Keratinocyte (primary cell): ENCODE measurements at regions not wholly inside any gene's neighbourhood (a gene's known extent, or its start where the extent isn't known, plus 50 kb on each side); places are given as distances from the start of the nearest gene placed in this dataset.

Source experiments
- DNase-seq: peaks from one replicate; pipeline ENCODE4 v3.0.0-alpha.2; 2011; ENCODE audit warnings: low read depth, missing footprints, low spot score
- FAIRE-seq: peaks from 2 replicates; lab custom pipeline; 2011; peaks lifted over from hg19 to GRCh38; lab: Jason Lieb, UNC
- H2AFZ ChIP-seq: 2 replicates; pipeline ENCODE4 v1.6.0; 2012; ENCODE audit warnings: low read length, control low read depth, inconsistent platforms; ENCODE audit not compliant: control insufficient read depth
- H3K27ac ChIP-seq: 2 replicates; pipeline ENCODE4 v1.5.1; 2011; ENCODE audit warnings: low read length; ENCODE audit not compliant: control insufficient read depth, insufficient read depth
- H3K27me3 ChIP-seq: 3 replicates; pipeline ENCODE4 v1.6.0; 2011; ENCODE audit warnings: low read length; ENCODE audit not compliant: control insufficient read depth, insufficient read depth; ENCODE audit errors: extremely low read depth
- H3K36me3 ChIP-seq, 2 experiments: 2 replicates in 1 of 2; 3 replicates in 1 of 2; pipeline ENCODE4 v1.5.1; 2011; ENCODE audit warnings: low read length in 2 of 2, mild to moderate bottlenecking in 1 of 2; ENCODE audit not compliant: control insufficient read depth in 2 of 2, insufficient read depth in 2 of 2; ENCODE audit errors: extremely low read depth in 1 of 2
- H3K4me1 ChIP-seq: 3 replicates; pipeline ENCODE4 v1.5.1; 2011; ENCODE audit warnings: low read length; ENCODE audit not compliant: control insufficient read depth, insufficient read depth; ENCODE audit errors: extremely low read depth
- H3K4me2 ChIP-seq: 3 replicates; pipeline ENCODE4 v1.6.0; 2011; ENCODE audit warnings: low read depth, low read length; ENCODE audit not compliant: control insufficient read depth, insufficient read depth; ENCODE audit errors: extremely low read depth
- H3K4me3 ChIP-seq, 3 experiments: fragments of 200-600 bp in 1 of 3; sonication (generic) in 1 of 3; 2 replicates in 2 of 3; 3 replicates in 1 of 3; pipeline ENCODE4 v1.5.1; 2011 to 2016; ENCODE audit warnings: low read length in 3 of 3, mild to moderate bottlenecking in 3 of 3, control low read depth in 2 of 3, inconsistent platforms in 1 of 3, low read depth in 1 of 3, mixed read lengths in 1 of 3, mixed run types in 1 of 3, moderate library complexity in 1 of 3; ENCODE audit not compliant: control insufficient read depth in 2 of 3, insufficient read depth in 2 of 3; ENCODE audit errors: extremely low read depth in 1 of 3
- H3K79me2 ChIP-seq: 2 replicates; pipeline ENCODE4 v1.6.0; 2012; ENCODE audit warnings: low read length; ENCODE audit not compliant: control insufficient read depth, insufficient read depth
- H3K9ac ChIP-seq: 3 replicates; pipeline ENCODE4 v1.6.0; 2011; ENCODE audit warnings: low read length; ENCODE audit not compliant: control insufficient read depth, insufficient read depth; ENCODE audit errors: extremely low read depth
- H3K9me1 ChIP-seq: 3 replicates; pipeline ENCODE4 v1.6.0; 2011; ENCODE audit warnings: low read length; ENCODE audit not compliant: control insufficient read depth, insufficient read depth; ENCODE audit errors: extremely low read depth
- H3K9me3 ChIP-seq: 2 replicates; pipeline ENCODE4 v1.5.1; 2012; ENCODE audit warnings: low read depth, low read length; ENCODE audit not compliant: control insufficient read depth
- H4K20me1 ChIP-seq: 3 replicates; pipeline ENCODE4 v1.6.0; 2011; ENCODE audit warnings: low read length; ENCODE audit not compliant: control insufficient read depth, insufficient read depth; ENCODE audit errors: extremely low read depth
- EZH2 ChIP-seq: IDR thresholded peaks from one replicate; pipeline ENCODE4 v1.6.1; 2012; ENCODE audit warnings: inconsistent platforms, mild to moderate bottlenecking, low read length, moderate library complexity
- dilution Hi-C: fragments of 300-500 bp; cut with MboI; formaldehyde crosslinking; loops from one replicate; pipeline ENCODE4 v1.7.0; 2020; ENCODE audit warnings: low sequenced_read_pairs; ENCODE audit not compliant: extremely low pct_ligation_motif_present
- TF ChIP-seq, protein P1 (sequence below), 3 experiments: IDR thresholded peaks in 1 of 3; conservative IDR thresholded peaks in 1 of 3; optimal IDR thresholded peaks in 1 of 3; 2 replicates in 2 of 3; 3 replicates in 1 of 3; pipeline versions ENCODE3 to v1.5.1; 2011; ENCODE audit warnings: low read length in 3 of 3, mild to moderate bottlenecking in 3 of 3, moderate library complexity in 2 of 3, control low read depth in 1 of 3, inconsistent platforms in 1 of 3; ENCODE audit not compliant: insufficient read depth in 2 of 3; ENCODE audit errors: extremely low read depth in 1 of 3

DNA sequence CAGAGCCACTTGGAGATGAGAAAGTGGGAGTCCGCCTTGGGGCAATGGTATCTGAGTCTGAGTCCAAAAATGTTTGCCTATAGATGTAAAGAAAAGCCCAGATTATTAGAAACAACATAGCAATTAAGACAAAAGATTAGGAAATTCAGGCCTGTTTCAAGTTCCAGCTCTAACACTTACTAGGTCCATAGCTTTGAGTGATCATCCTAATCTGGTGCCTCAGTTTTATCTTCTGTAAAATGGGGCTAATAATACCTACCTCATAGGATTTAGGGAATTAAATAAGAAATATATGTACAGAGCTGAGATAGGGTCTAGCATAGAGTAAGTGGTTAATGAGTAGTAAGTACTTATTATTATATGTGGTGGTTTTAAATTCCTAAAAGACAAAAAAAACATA lies 58.6 kb upstream of the NLK start:
- H3K9me1 ChIP-seq, result no peaks in the 10 kb centered on the region
- H3K4me3 ChIP-seq, result no peak overlapping the region
- H3K27ac ChIP-seq, result no peak overlapping the region
- H3K9ac ChIP-seq, result no peak overlapping the region
- no peak for DNase-seq
- TF ChIP-seq EZH2, result no peak
- TF ChIP-seq, protein P1, sequence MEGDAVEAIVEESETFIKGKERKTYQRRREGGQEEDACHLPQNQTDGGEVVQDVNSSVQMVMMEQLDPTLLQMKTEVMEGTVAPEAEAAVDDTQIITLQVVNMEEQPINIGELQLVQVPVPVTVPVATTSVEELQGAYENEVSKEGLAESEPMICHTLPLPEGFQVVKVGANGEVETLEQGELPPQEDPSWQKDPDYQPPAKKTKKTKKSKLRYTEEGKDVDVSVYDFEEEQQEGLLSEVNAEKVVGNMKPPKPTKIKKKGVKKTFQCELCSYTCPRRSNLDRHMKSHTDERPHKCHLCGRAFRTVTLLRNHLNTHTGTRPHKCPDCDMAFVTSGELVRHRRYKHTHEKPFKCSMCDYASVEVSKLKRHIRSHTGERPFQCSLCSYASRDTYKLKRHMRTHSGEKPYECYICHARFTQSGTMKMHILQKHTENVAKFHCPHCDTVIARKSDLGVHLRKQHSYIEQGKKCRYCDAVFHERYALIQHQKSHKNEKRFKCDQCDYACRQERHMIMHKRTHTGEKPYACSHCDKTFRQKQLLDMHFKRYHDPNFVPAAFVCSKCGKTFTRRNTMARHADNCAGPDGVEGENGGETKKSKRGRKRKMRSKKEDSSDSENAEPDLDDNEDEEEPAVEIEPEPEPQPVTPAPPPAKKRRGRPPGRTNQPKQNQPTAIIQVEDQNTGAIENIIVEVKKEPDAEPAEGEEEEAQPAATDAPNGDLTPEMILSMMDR (optimal IDR thresholded peaks at IDR 0.05 in 1 of 3, IDR thresholded peaks at IDR 0.05 in 1 of 3, conservative IDR thresholded peaks at IDR 0.05 in 1 of 3; ENCODE audit: extremely low read depth in 1 of 3, insufficient read depth in 2 of 3, low read length in 3 of 3), result no peak
- no peaks in the 10 kb centered on the region for H4K20me1 ChIP-seq
- dilution Hi-C loops, result no loop called here
- no peak overlapping the region for H3K4me2 ChIP-seq
- no peak overlapping the region for H2AFZ ChIP-seq
- H3K4me1 ChIP-seq, result peaks cover 24% of the 10 kb centered on the region
- no peaks in the 10 kb centered on the region for H3K27me3 ChIP-seq
- no peaks in the 10 kb centered on the region for H3K9me3 ChIP-seq
- H3K79me2 ChIP-seq, result no peaks in the 10 kb centered on the region
- H3K36me3 ChIP-seq, result no peaks in the 10 kb centered on the region
- no peak for FAIRE-seq

DNA sequence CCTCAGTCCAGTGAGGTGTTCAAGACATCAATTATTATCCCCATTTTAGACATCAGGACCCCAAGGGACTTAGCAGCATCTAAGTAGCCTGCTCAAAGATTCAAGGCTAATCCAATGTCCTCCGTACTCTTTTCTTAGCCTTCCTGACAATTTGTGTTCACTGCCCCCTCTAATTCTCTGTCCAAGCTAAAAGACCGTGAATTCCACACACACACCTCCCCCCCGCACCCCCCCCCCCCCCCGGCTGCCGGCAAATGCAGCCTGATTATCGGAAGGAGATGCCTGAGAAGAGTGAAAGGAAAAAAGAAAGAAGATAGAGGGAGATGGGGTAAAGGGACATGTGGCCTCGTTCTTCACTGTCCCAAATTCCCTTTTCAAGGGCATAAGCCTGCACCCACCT lies 58.1 kb upstream of the NLK start:
- Histone ChIP-seq H4K20me1 (no peaks in the 10 kb centered on the region), H3K27me3 (no peaks in the 10 kb centered on the region), H3K79me2 (no peaks in the 10 kb centered on the region), H3K9me1 (no peaks in the 10 kb centered on the region), H3K36me3 (no peaks in the 10 kb centered on the region), H3K9ac (no peak overlapping the region), H3K27ac (no peak overlapping the region), H2AFZ (peak overlapping the region; percentile 56), H3K4me1 (peaks cover 27% of the 10 kb centered on the region), H3K4me2 (no peak overlapping the region), H3K4me3 (no peak overlapping the region), H3K9me3 (no peaks in the 10 kb centered on the region)
- TF ChIP-seq, protein P1 (optimal IDR thresholded peaks at IDR 0.05 in 1 of 3, IDR thresholded peaks at IDR 0.05 in 1 of 3, conservative IDR thresholded peaks at IDR 0.05 in 1 of 3; ENCODE audit: extremely low read depth in 1 of 3, insufficient read depth in 2 of 3, low read length in 3 of 3), result no peak
- TF ChIP-seq EZH2, result no peak
- dilution Hi-C loops, result no loop called here
- DNase-seq (no peak), FAIRE-seq (no peak)
